RWPE2 (cell line): ENCODE measurements at regions not wholly inside any gene's neighbourhood (a gene's known extent, or its start where the extent isn't known, plus 50 kb on each side); places are given as distances from the start of the nearest gene placed in this dataset.

Experiments used
- ATAC-seq: fragments of 200-7000 bp; cut with Tn5 transposase; 3 replicates; pipeline ENCODE4 v1.9.1; 2021; ENCODE audit warnings: low read depth
- DNase-seq: peaks from one replicate; pipeline ENCODE4 v3.0.0-alpha.2; 2020; ENCODE audit warnings: low spot score
- H3K27ac ChIP-seq: fragments of 450-650 bp; 2 replicates; pipeline ENCODE4 v1.5.1; 2017; ENCODE audit warnings: mild to moderate bottlenecking; ENCODE audit not compliant: poor library complexity, severe bottlenecking
- H3K27me3 ChIP-seq: fragments of 250-450 bp; sonication (Bioruptor Pico); 2 replicates; pipeline ENCODE4 v1.5.1; 2021; ENCODE audit warnings: mild to moderate bottlenecking, moderate library complexity; ENCODE audit not compliant: insufficient read depth, poor library complexity, severe bottlenecking
- H3K36me3 ChIP-seq: fragments of 250-450 bp; sonication (Bioruptor Pico); 2 replicates; pipeline ENCODE4 v1.5.1; 2020; ENCODE audit warnings: low read depth, mild to moderate bottlenecking, moderate library complexity
- H3K4me1 ChIP-seq: fragments of 250-450 bp; sonication (Bioruptor Pico); 2 replicates; pipeline ENCODE4 v1.5.1; 2021; ENCODE audit warnings: mild to moderate bottlenecking, moderate library complexity; ENCODE audit not compliant: insufficient read depth, poor library complexity, severe bottlenecking
- H3K4me3 ChIP-seq: fragments of 250-450 bp; sonication (Bioruptor Pico); 2 replicates; pipeline ENCODE4 v1.5.1; 2021; ENCODE audit warnings: mild to moderate bottlenecking, moderate library complexity; ENCODE audit not compliant: severe bottlenecking
- H3K9me3 ChIP-seq: fragments of 250-450 bp; sonication (Bioruptor Pico); 2 replicates; pipeline ENCODE4 v1.5.1; 2021; ENCODE audit warnings: mild to moderate bottlenecking, moderate library complexity; ENCODE audit not compliant: severe bottlenecking
- TF ChIP-seq, protein P1 (sequence below): fragments of 450-650 bp; IDR thresholded peaks from one replicate; pipeline ENCODE4 v1.5.1; 2017; ENCODE audit warnings: mild to moderate bottlenecking, moderate library complexity; ENCODE audit not compliant: poor library complexity, severe bottlenecking

- DNase-seq (no peak), ATAC-seq (no peak)
- no peak overlapping the region for H3K4me3 ChIP-seq
- TF ChIP-seq, protein P1, sequence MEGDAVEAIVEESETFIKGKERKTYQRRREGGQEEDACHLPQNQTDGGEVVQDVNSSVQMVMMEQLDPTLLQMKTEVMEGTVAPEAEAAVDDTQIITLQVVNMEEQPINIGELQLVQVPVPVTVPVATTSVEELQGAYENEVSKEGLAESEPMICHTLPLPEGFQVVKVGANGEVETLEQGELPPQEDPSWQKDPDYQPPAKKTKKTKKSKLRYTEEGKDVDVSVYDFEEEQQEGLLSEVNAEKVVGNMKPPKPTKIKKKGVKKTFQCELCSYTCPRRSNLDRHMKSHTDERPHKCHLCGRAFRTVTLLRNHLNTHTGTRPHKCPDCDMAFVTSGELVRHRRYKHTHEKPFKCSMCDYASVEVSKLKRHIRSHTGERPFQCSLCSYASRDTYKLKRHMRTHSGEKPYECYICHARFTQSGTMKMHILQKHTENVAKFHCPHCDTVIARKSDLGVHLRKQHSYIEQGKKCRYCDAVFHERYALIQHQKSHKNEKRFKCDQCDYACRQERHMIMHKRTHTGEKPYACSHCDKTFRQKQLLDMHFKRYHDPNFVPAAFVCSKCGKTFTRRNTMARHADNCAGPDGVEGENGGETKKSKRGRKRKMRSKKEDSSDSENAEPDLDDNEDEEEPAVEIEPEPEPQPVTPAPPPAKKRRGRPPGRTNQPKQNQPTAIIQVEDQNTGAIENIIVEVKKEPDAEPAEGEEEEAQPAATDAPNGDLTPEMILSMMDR = no peak
- no peaks in the 10 kb centered on the region for H3K9me3 ChIP-seq
- H3K27me3 ChIP-seq = no peaks in the 10 kb centered on the region
- no peaks in the 10 kb centered on the region for H3K36me3 ChIP-seq
- H3K27ac ChIP-seq = no peak overlapping the region
- H3K4me1 ChIP-seq = no peaks in the 10 kb centered on the region
These were observed 164.1 kb upstream of the STS start for GRCh38 chrX:6983207-6983955.

DNA sequence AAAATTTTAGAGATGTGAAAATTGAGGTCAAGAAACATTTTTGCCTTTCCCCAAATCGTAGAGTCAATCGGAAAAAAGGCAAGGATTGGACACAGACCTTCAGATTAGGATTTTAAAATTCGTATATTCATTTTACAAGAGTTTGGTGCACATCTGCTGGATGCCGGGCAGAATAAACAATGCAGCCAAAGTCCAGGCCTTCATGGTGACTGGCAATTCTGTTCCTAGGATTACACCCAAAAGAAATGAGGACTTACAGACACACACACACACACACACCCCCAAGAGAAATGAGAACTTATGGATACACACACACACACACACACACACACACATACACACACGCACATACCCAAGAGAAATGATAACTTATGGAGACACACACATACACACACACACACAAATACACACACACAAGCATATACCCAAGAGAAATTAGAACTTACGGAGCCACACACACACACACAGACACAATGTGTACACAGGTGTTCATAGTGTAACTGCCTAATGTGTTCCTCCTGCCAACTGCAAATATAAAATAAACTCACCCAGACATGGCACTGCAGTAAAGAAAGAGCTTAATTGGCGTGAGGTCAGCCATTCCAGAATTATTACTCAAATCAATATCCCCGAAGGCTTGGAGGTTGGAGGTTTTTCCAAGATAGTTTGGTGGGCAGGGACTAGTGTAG, 165.7 kb upstream of the STS start:
- Histone ChIP-seq H3K27me3 (no peaks in the 10 kb centered on the region), H3K27ac (no peak overlapping the region), H3K36me3 (no peaks in the 10 kb centered on the region), H3K9me3 (no peaks in the 10 kb centered on the region), H3K4me1 (no peaks in the 10 kb centered on the region), H3K4me3 (no peak overlapping the region)
- DNase-seq = no peak
- no peak for ATAC-seq
- TF ChIP-seq, protein P1 = no peak

- Histone ChIP-seq H3K27ac (no peak overlapping the region), H3K36me3 (no peaks in the 10 kb centered on the region), H3K4me3 (no peak overlapping the region), H3K4me1 (no peaks in the 10 kb centered on the region), H3K9me3 (no peaks in the 10 kb centered on the region), H3K27me3 (no peaks in the 10 kb centered on the region)
- ATAC-seq = no peak
- TF ChIP-seq, protein P1 = no peak
- no peak for DNase-seq
These were observed 166.5 kb upstream of the STS start for GRCh38 chrX:6980981-6981380.

- no peaks in the 10 kb centered on the region for H3K36me3 ChIP-seq
- no peaks in the 10 kb centered on the region for H3K9me3 ChIP-seq
- ATAC-seq = no peak
- TF ChIP-seq, protein P1 = no peak
- H3K4me1 ChIP-seq = no peaks in the 10 kb centered on the region
- no peak for DNase-seq
- H3K27me3 ChIP-seq = no peaks in the 10 kb centered on the region
- no peak overlapping the region for H3K4me3 ChIP-seq
- H3K27ac ChIP-seq = no peak overlapping the region
These were observed 179.3 kb upstream of the STS start for GRCh38 chrX:6968231-6968630.

DNA sequence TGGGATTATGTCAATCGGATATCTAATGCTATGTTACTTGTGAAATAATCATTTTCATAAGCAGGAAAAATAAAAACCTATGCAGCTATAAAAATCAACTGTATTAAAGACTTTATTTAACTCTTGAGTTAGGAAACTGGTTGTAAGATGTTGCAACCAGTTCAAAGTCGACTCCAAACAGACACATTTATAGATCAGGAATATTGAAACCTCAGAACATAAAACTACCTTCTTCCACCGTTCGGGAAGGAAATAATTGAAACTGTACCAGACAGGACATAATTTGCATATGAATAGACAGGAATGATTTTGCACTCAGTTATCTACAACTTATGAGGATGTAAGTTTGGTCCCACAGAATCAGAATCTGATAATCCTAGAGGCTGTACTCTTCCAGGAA, 181.8 kb upstream of the STS start:
- DNase-seq = no peak
- H3K4me3 ChIP-seq = no peak overlapping the region
- H3K4me1 ChIP-seq = no peaks in the 10 kb centered on the region
- no peaks in the 10 kb centered on the region for H3K27me3 ChIP-seq
- no peaks in the 10 kb centered on the region for H3K9me3 ChIP-seq
- ATAC-seq = no peak
- TF ChIP-seq, protein P1 = no peak
- no peak overlapping the region for H3K27ac ChIP-seq
- H3K36me3 ChIP-seq = no peaks in the 10 kb centered on the region
